GM03348 (cell line): ENCODE measurements at regions not wholly inside any gene's neighbourhood (a gene's known extent, or its start where the extent isn't known, plus 50 kb on each side); places are given as distances from the start of the nearest gene placed in this dataset.

ENCODE experiments used
- DNase-seq: peaks from one replicate; pipeline ENCODE4 v3.0.0; 2012; ENCODE audit warnings: low spot score

DNA sequence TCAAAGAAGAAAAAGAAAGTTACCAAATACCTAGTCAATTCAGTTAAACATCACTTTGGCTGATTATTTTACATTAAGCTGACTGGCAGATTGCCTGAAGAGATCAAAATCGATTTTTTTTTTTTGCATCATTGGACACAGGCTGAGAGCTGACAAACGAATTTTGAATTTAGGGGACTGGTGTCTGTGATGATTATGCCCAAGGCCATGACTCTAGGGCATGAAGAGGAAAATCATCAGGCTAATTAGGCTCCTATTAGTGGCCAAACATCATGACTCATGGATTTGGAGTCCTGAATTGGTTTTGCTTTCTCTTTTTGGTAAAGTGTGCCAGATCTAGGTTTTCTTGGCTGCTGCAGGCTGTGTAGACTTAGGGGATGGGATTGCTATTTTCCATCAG lies 829.3 kb upstream of the LCORL start:
- DNase-seq = no peak

DNA sequence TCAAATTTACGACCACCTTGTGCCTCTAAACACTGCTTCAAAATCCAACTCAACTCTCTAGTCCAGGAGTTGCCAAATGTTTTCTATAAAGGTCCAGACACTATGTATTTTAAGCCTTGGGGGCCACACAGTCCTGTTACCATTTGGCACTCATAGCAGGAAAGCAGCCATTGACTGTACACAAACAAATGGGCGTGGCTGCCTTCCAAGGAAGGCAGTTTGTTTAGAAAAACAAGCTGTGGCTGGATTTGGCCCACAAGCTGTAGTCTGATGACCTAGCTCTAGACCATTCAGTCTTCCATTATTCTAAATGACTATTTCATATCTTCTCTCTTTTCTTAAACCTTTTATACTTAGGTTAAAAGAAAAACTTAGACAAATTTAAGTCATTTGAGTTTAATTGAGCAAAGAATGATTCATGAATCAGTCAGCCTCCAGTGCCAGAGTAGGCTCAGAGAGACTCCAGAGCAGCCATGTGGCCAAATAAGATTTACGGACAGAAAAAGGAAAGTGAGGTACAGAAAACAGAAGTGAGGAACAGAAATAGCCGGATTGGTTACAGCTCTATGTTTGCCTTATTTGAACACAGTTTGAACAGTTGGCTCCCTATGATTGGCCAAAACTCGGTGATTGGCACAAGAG lies 825.8 kb upstream of the LCORL start:
- DNase-seq = no peak

DNA sequence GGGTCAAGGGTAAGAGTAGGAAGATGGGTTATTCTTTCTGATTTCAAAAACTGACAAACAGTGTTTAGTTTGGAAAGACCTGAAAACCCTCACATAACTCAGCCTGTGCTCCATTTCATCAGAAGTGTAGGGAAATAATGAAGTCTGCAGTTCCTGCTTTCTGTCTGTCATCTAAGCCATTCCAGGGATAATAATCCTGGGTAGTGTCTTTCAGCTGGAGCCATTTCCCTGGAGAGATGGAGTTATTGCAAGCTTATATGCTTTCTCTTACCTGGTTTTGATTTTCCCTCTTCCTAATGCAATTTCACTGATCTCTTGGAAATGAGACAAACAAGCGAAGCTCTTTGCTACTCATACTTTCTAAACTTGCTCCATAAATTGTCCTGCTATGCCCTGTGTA lies 824.8 kb upstream of the LCORL start:
- no peak for DNase-seq

DNA sequence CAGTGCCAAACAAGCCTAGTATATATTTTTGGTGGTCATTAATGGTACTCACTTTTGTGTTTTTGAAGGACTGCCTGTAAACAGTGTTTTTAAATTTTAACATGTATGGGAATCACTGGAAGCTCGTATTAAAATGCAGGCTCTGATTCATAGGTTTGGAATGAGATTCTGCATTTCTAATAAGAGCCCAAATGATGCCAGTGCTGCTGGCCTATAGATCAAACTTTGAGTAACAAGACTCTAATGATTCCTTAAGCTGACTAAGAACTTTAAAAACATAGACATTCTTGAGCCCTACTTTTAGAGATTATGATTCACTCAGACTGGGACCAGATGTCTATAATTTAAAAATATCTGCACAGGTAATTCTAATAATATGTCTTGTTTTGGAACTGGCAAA lies 823.2 kb upstream of the LCORL start:
- no peak for DNase-seq

DNA sequence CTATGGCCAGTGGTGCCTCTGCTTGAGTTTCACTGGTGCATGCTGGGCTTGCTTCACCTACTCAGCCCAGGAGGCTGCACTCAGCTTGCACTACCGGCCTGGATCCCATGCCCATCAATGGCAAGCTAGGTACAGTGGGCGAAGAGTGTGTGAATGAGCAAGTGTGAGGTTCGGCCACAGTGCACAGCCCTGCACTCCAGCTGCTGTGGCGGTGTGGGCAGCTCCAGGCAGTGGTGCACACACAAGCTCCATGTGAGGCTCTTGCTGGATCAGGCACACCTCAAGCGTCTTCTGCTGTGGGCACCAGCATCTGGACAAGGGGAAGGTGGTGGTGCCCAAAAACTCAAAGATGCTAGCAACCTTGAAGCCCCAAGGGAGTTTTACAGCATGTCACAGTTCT lies 820.9 kb upstream of the LCORL start:
- no peak for DNase-seq

DNA sequence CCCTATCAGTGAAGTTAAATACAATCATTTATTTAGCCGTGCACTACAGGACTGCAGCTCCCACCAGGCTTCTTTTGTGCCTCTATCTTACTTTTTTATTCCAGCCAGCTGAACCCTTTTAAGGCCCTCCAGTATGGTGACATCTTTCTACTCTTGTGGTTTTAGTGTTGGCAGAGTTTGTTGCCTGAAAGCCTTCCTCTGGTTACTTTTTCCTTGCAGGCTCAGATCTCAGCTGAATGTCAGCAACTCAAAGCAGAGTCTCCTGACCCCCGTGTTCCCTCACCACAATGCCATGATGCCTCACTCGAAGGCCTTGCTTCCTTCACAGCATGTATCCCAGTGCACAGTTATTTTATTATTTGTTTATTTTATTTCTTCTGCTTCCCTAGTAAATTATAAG lies 818.9 kb upstream of the LCORL start:
- no peak for DNase-seq

DNA sequence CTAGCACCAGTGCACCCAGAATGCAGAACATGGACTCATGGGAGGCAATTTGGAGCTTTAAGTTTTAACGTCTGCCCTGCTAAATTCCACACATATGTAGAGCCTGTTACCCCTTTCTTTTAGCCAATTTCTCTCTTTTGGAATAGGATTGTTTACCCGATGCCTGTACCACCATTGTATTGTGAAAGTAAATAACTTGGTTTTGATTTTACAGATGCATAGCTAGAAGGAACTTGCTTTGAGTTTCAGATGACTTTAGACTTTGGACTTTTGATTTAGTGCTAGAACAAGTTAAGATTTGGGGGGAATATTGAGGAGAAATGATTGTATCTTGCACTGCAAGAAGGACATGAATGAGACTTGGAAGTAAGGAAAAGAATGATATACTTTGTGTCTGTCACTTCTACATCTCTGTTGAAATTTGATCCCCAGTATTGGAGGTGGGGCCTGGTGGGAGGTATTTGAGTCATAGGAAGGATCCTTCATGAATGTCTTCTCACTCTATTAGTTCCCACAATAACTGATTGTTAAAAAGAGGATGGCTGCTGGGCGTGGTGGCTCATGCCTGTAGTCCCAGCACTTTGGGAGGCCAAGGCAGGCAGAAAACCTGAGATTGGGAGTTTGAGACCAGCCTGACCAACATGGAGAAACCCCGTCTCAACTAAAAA lies 794.8 kb upstream of the LCORL start:
- DNase-seq = no peak

DNA sequence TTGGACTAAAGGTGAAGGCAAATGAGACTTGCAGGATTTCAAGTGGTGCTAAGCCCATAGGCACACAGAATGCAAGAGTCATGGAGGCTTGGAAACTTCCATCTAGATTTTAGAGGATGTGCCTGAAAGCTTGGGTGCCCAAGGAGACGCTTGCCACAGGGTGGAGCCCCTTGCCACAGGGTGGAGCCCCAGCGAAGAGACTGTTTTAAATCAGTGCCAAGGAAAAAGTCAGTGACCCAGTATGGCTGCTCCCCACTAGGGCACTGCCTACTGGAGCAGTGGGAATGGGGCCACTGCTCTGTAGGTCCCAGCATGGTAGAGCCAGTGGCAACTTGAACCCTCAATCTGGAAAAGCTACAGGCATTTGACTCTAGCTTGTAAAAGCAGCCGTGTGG lies 794.2 kb upstream of the LCORL start:
- DNase-seq = no peak

DNA sequence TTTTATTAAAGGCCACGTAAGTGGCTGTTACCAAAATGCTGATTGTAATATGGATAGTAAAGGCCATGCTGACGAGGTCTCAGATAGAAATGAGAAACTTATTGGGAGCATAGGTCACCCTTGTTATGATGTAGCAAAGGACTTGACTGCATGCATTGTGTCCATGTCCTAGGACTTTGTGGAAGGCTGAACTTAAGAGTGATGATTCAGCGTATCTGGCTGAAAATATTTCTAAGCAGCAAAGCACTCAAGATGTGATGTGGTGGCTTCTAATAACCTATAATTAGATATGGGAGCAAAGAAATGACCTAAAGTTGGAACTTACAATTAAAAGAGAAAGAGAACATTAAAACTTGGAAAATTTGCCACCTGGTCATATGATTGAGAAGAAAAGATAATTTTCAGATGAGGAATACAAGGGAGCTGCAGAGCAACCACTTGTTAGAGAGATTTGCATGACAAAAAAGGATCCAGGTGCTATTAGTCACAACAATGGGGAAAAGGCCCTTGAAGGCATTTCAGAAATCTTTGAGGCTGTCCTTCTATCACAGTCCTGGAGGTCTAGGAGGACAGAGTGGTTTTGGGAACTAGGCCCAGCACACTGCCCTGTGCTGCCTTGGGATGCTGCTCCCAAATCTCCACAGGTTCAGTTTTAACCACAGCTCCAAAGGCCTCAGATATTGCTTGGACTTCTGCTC lies 793.7 kb upstream of the LCORL start:
- no peak for DNase-seq

DNA sequence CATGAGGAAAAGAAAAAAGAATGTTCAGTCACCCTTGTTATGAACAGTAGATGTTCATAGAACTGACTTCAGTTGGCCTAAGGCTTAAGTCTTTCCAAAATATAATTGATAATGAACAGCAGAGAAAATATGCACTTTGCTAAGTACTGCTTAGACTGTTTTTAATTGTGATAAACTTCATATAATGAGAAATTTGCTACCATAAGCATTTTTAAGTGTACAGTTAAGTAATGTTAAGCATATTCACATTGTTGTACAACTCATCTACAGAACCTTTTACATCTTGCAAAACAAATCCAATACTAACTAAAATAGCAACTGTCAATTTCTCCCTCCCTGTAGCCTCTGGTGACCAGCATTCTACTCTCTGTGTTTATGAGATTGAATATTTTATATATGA lies 792.2 kb upstream of the LCORL start:
- DNase-seq = no peak

DNA sequence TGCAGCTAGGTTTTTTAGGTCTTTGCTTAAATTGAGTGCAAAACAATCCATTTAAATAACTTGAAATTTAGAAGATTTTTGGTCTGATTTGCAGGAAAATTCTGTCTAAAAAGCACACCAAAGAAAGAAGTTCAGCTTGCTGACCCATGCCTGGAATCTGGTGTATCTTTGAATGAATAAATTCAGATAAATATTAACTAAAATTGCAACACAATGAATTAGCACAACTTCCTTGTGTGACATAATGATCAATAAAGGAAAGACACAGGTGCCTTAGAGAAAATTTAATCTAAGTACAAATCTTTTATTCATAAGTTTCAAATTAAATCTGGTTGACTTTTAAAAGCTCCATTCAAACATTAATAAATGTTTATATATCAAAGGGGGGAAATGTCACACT lies 791.5 kb upstream of the LCORL start:
- DNase-seq = no peak

DNA sequence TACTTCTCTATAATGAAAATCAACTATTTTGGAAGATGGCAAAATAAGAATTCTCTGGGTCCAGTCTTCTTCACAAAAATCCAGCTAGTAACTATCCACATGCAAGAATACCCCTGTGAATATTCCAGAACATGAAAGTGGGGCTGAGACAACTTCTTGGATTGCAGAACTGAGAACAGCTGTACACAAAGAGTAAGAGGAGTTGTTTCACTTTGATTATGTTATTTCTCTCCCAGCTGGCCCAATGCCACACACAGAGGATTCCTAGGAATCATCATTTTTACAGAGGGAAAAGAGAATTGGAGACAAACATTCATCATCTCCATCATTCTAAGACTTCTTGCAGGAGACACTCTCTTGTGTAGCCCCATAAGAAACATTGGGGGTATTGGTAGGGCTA lies 782.2 kb upstream of the LCORL start:
- no peak for DNase-seq

DNA sequence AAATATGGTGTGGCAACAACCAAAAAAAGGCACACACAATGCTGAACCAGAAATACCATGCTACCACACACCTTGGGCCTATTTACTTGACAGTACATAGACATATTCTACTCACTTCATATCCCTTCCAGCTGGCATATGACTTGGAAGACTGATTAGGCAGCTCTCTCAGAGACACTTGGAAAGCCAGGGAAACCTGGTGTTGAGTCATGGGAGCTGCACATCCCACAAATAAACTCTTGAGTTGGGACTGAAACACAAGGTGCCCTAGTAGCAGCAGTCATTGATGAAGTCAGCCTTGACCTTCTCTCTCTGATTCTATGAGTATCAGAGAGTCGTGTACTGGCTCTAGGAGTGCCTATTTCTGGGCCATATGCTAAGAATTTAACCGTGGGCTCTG lies 776.6 kb upstream of the LCORL start:
- DNase-seq = no peak

DNA sequence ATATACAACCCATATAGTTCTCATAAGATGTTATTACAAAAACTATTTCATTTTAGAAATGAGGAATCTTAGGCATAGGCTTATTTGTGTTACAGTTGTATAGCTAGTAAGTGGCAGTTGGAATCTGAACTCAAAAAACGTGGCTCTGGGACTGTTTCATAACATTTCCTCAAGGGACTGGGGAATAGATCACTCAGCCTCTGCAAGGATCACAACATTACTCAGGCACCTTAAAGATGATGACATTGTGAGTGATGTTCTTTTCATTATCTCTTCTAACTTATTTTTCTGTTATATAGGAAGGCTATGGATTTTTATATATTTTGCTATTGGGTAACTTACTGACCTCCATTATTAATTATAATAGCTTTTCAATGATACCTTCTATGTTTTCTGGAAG lies 774.2 kb upstream of the LCORL start:
- no peak for DNase-seq

DNA sequence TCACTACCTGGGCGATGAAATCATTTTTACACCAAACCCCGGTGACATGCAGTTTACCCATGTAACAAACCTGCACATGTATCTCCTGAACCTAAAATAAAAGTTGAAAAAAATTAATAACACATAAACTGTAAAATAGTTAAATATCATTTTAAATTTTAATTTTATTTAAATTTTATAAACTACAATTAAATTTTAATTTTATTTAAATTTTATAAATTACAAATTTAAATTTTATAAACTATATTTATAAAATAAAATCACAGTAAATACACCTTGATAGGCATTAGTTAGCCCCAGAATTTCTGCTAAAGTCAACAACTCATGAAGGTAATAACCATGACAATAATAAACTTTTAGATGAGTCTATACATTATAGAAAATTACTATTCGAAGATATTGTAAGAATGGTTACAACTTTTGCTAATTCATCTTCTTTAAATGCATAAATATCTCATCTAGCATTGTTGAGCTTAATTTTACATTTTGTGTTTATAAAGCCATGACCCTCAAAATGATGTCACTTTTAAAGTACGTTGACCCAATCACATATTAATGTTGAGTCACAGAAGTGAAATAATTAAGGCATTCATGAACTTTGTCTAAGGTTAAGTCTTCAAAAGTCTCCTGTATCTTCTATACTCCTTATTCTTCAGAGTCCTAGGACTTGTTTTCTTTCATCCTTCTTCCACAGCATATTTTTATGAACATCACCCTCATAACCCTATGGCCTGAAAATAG lies 755.8 kb upstream of the LCORL start:
- DNase-seq = no peak

DNA sequence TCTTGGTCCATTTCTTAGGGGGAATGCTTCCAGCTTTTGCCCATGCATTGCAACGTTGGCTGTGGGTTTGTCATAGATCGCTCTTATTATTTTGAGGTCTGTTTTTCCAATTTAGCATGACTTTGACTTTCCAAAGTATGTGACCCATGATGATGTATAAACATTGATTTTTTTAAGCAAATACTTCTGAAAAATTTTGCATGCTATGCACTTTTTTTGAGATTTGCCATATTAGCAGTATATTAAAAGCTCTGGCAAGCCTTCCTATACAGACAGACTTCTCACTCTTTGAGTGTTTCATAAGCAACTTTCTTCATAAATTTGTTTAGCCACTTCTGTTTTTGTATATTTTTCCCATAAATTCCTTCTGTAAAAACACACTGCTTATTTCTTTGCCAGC lies 746.4 kb upstream of the LCORL start:
- no peak for DNase-seq

DNA sequence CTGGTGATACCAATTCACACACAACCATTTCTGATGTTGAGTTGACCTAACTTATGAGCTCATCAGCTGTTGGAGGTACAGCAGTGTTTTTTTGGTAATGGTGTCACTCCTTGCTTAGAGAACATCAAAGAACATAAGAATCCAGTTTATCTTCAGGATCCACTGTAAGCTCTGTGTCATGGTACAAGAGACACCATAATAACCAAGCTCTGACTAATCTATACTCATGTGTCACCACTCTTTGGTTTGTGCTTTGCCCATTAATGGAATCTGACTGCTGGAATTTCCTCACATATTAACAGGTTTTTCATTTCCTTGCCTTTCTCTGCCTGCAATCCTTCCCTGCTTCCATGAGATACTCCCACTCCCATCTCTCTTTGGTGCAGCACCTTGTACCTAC lies 735.1 kb upstream of the LCORL start:
- no peak for DNase-seq

DNA sequence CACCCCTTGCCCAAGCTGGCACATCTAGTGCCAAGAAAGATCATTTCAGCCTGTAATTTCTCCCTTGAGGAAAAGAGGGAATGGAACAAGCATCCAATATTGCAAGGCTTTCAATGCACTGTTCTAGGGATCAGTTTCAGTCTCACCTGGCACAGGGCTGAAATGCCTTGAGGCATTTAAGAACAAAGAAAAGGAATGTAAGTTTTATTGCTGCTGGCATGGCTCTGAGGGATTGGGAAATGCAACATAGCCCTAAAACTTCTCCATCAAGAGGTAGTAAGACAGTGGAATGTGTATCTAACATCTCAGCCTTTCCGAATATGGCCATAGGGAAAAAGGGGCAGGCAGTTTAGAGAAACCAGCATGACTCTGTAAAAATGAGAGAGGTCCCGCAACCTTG lies 732.6 kb upstream of the LCORL start:
- no peak for DNase-seq

DNA sequence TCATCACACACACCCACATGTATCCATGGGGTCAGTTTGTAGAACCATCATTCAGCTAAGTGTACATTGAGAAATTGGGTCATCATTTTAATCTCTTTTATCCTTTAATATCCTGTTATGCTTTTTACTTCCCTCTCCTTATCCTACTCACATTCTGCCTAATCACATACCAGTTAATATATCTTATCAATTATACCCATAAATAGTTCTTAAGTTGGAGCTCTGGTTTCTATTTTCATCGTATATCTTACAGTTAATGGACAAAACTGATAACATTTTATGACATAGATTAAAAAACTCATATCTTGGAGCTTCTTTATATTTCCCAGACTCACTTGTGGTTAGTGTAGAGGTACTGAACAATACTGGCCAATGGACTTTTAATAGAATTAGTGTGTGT lies 729.5 kb upstream of the LCORL start:
- no peak for DNase-seq

DNA sequence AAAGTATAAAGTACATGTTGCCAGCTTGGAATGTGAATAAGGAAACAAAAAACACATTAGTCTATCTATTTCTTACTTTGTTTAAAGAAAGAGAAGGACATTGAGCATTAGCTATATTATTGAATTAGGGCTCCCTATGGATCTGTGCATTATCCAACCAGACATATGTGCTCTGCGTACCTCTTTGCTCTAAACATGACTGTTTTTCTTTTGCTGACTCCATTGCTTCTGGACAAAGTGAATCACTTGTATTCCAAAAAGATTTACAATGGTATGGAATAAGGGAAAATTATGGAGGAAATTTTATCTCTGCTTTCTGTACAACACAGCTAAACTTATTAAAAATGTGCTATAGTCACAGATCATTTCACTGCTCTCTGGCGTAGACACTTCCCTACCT lies 727.8 kb upstream of the LCORL start:
- no peak for DNase-seq

DNA sequence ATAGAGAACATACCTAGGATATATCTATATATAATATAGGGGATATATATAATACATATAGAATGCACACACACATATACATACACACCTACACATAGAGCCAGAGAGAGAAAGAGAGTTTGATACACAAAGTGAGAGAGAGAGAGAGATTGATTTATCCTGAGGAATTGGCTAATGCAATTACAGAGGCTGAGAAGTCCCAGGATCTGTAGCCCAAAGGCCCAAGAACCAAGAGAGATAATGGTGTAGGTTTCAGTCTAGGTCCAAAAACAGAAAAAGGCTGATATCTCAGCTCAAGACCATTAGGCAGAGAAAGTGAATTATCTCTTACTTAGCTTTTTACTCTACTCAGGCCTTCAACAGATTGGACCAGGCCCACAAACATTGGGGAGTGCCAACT lies 715.0 kb upstream of the LCORL start:
- no peak for DNase-seq

DNA sequence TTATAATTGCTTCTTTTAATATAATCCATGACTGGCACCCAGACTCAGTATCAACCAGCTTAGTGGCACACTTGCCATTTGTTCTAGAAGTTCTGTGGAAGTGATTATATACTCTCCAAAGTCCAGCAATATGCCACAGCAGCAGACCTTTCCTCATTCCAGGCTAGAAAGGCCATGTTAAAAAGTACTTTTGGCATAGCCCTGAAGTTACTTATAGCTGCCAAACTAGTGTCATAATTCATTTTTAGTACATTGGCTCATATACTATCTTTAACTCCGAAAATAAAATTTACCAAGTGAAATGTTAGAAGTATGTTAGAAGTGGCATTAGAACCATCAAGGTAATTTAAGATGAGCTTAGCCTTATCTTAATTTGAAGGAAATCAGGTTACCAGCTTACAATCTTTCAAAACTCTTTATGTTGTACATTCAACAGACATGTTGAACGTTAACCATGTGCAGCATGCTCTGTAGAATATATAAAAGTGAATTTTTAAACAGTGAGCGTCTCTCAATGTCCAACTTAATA lies 714.2 kb upstream of the LCORL start:
- no peak for DNase-seq

DNA sequence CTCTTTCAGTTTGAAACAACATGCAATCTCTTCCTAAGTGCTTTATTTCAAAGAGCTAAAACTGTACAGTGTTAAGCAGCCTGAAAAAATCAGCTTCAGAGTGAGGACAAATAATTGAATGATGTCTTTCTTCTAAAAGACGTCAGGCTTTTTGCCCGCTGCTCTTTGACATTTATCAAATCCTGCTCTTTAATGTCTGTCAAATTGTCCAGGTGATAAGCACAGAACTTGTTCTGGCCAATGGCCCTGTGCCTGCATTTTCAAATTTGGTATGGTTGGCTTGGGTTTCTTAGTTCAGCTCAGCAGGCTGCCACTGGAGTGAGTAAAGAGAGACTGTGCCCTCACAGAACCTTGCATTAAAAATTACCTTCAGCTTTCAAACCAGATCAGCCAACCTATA lies 712.9 kb upstream of the LCORL start:
- no peak for DNase-seq
